ENCODE measurements at regions not wholly inside any gene's neighbourhood (a gene's known extent, or its start where the extent isn't known, plus 50 kb on each side); places are given as distances from the start of the nearest gene placed in this dataset.

DNA sequence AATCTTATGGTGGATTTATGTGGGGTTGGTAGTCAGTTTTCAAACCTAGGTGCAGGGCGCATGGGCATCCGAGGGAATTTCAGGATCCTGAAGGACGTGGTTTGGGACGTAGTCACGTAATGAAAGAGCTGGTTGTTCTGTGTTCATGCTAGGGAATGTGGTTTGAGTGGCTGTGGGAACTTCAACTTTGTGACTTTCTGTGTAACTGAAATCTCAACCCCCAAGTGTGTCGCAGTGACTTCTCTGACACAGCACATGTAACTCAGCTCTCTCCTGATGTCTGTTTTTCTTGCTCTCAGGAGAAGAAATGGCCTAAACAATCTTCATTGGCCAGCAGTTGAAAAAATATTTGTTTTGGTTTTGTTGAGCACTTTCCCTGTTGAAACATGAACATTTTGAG, 199.0 kb downstream of the PTEN start:
- H3K4me3 ChIP-seq (ENCODE audit: low read depth, low read length): no peak overlapping the region
- POLR2A ChIA-PET: no interaction called here
- CTCF ChIA-PET: no interaction called here
- no peak for DNase-seq (ENCODE audit: low read depth, low spot score)
- no peak for TF ChIP-seq CTCF (IDR thresholded peaks at IDR 0.05; ENCODE audit: insufficient read depth, low read length, missing control alignments)

DNA sequence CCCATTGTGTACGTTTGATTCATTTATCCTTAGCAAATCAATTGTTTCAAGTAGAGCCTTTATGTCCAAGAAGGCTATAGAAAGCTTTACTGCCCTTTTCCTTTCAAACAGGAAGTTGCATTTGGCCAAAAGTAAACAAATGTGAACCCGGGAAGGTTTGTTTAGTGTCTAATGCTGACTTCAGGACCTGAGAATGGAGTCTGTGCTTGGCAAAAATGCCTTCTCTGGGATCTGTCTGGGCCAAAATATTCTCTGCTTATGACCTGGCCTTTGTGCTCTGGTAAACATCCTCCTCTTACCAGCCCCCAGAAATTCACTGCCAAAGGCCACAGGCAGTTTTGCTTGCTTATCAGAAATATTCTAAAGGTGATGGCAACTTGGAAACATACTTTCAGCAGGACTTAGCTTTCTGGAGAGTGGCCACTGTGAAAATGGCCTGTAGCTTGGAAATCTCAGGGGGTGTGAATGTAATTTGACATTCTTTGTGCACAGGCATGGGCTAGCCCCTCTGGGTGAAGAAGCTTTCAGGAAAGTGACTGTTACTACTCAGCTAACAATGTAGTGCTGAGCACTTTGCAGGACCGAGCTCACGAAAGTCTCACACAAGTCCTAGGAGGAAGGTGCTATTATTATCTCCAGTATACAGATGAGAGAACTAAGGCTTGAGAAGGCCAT, 199.5 kb downstream of the PTEN start:
- no peak overlapping the region for H3K4me3 ChIP-seq (ENCODE audit: low read depth, low read length)
- DNase-seq (ENCODE audit: low read depth, low spot score): no peak
- no peak for TF ChIP-seq CTCF (IDR thresholded peaks at IDR 0.05; ENCODE audit: insufficient read depth, low read length, missing control alignments)
- ChIA-PET POLR2A (no interaction called here), CTCF (interaction anchor here (1.3 kb wide), 1 partner anchor 15 kb away, joined by 5 read pairs; no protein-coding TSS in a partner anchor)

GRCh38 chr10:88063861-88064557, 200.6 kb downstream of the PTEN start:
- ChIA-PET POLR2A (no interaction called here), CTCF (interaction anchor here (1.3 kb wide), 1 partner anchor 16 kb away, joined by 5 read pairs; no protein-coding TSS in a partner anchor)
- no peak overlapping the region for H3K4me3 ChIP-seq (ENCODE audit: low read depth, low read length)
- TF ChIP-seq CTCF (IDR thresholded peaks at IDR 0.05; ENCODE audit: insufficient read depth, low read length, missing control alignments): no peak
- no peak for DNase-seq (ENCODE audit: low read depth, low spot score)

DNA sequence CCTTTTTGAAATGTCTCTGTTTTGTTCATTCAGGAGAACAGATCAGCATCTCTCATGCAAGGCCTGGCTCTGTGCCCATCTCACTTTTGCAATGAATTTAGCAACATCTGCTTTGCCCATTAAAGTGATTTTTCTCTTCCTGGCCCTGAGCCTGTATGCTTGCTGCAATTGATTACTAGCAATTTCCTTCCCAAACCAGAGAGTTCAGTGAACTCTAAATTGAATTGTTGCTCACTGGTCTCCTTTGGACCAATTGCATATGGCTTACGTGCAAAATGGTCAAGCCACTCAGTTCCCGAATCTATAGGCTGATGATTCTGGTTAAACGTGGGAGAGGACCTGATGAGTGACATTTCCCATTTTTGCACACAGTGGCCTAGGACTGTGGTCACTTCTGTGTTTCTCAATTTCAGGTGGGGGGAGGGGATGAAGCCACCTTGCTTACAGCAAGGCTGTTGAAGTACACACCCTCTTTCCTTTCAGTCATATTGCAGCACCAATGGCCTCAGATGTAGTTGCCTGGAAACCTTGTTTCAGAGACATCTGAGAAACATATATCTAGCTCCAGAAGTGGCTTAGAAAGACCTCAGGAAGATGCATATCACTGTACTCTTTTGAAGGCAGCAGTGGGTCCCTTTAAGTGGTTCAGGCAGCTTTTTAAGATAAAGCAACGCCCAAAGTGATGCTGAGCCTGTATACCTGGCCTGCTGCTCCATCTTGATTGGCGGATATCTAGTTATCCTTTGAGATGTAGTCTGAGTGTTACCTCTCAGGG, 201.4 kb downstream of the PTEN start:
- DNase-seq (ENCODE audit: low read depth, low spot score): no peak

GRCh38 chr10:88065383-88066049, 202.1 kb downstream of the PTEN start:
- no peak overlapping the region for H3K4me3 ChIP-seq (ENCODE audit: low read depth, low read length)
- ChIA-PET POLR2A (interaction anchor here (1.2 kb wide), 1 partner anchor 24 kb away, joined by 3 read pairs; no protein-coding TSS in a partner anchor), CTCF (no interaction called here)

More for the DNA sequence above, 201.4 kb downstream of the PTEN start:
- no peak for TF ChIP-seq CTCF (IDR thresholded peaks at IDR 0.05; ENCODE audit: insufficient read depth, low read length, missing control alignments)
- ChIA-PET CTCF (no interaction called here), POLR2A (interaction anchor here (1.2 kb wide), 1 partner anchor 24 kb away, joined by 3 read pairs; no protein-coding TSS in a partner anchor)
- no peak overlapping the region for H3K4me3 ChIP-seq (ENCODE audit: low read depth, low read length)

More at GRCh38 chr10:88065383-88066049, 202.1 kb downstream of the PTEN start:
- no peak for DNase-seq (ENCODE audit: low read depth, low spot score)
- TF ChIP-seq CTCF (IDR thresholded peaks at IDR 0.05; ENCODE audit: insufficient read depth, low read length, missing control alignments): no peak
